ENCODE measurements at regions not wholly inside any gene's neighbourhood (a gene's known extent, or its start where the extent isn't known, plus 50 kb on each side); places are given as distances from the start of the nearest gene placed in this dataset.

- H3K9me3 ChIP-seq (replicated peaks; ENCODE audit: control insufficient read depth, low read depth, low read length) = no peaks in the 10 kb centered on the region
- H3K4me3 ChIP-seq (ENCODE audit: low read length) = no peak overlapping the region
- H3K27me3 ChIP-seq (ENCODE audit: control insufficient read depth, insufficient read depth, low read length) = no peaks in the 10 kb centered on the region
- H3K27ac ChIP-seq (ENCODE audit: low read length) = no peak overlapping the region
- H3K36me3 ChIP-seq (ENCODE audit: control insufficient read depth, insufficient read depth, low read length) = no peaks in the 10 kb centered on the region
- no peaks in the 10 kb centered on the region for H3K4me1 ChIP-seq (ENCODE audit: control insufficient read depth, insufficient read depth, low read length)
- DNase-seq = no peak
These were observed 863.0 kb upstream of the GJE1 start for GRCh38 chr6:141269684-141270083.

- no peaks in the 10 kb centered on the region for H3K36me3 ChIP-seq (ENCODE audit: control insufficient read depth, insufficient read depth, low read length)
- H3K4me1 ChIP-seq (ENCODE audit: control insufficient read depth, insufficient read depth, low read length) = no peaks in the 10 kb centered on the region
- H3K27me3 ChIP-seq (ENCODE audit: control insufficient read depth, insufficient read depth, low read length) = no peaks in the 10 kb centered on the region
- WGBS (ENCODE audit: insufficient coverage) = 81% methylated on average over 4 of the region's 6 CpGs
- H3K27ac ChIP-seq (ENCODE audit: low read length) = no peak overlapping the region
- H3K4me3 ChIP-seq (ENCODE audit: low read length) = no peak overlapping the region
- DNase-seq = no peak
- H3K9me3 ChIP-seq (replicated peaks; ENCODE audit: control insufficient read depth, low read depth, low read length) = no peaks in the 10 kb centered on the region
These were observed 865.3 kb upstream of the GJE1 start for GRCh38 chr6:141267420-141267819.

GRCh38 chr6:141265756-141266623 lies 866.7 kb upstream of the GJE1 start:
- peak; percentile 72 for DNase-seq

GRCh38 chr6:141264101-141264500 lies 868.6 kb upstream of the GJE1 start:
- Histone ChIP-seq H3K36me3 (ENCODE audit: control insufficient read depth, insufficient read depth, low read length) (no peaks in the 10 kb centered on the region), H3K27ac (ENCODE audit: low read length) (no peak overlapping the region), H3K27me3 (ENCODE audit: control insufficient read depth, insufficient read depth, low read length) (no peaks in the 10 kb centered on the region), H3K4me3 (ENCODE audit: low read length) (no peak overlapping the region), H3K9me3 (replicated peaks; ENCODE audit: control insufficient read depth, low read depth, low read length) (no peaks in the 10 kb centered on the region), H3K4me1 (ENCODE audit: control insufficient read depth, insufficient read depth, low read length) (peaks cover 6% of the 10 kb centered on the region)
- no peak for DNase-seq
- no CpG with 5 or more reads among the region's 4 CpGs for WGBS (ENCODE audit: insufficient coverage)

More at GRCh38 chr6:141265756-141266623, 866.7 kb upstream of the GJE1 start:
- Histone ChIP-seq H3K9me3 (replicated peaks; ENCODE audit: control insufficient read depth, low read depth, low read length) (no peaks in the 10 kb centered on the region), H3K27ac (ENCODE audit: low read length) (peak overlapping the region; percentile 30), H3K4me3 (ENCODE audit: low read length) (no peak overlapping the region), H3K4me1 (ENCODE audit: control insufficient read depth, insufficient read depth, low read length) (peaks cover 4% of the 10 kb centered on the region), H3K36me3 (ENCODE audit: control insufficient read depth, insufficient read depth, low read length) (no peaks in the 10 kb centered on the region), H3K27me3 (ENCODE audit: control insufficient read depth, insufficient read depth, low read length) (no peaks in the 10 kb centered on the region)
- WGBS (ENCODE audit: insufficient coverage) = no CpG with 5 or more reads among the region's 4 CpGs

- H3K4me3 ChIP-seq (ENCODE audit: low read length) = no peak overlapping the region
- H3K4me1 ChIP-seq (ENCODE audit: control insufficient read depth, insufficient read depth, low read length) = peaks cover 6% of the 10 kb centered on the region
- H3K9me3 ChIP-seq (replicated peaks; ENCODE audit: control insufficient read depth, low read depth, low read length) = no peaks in the 10 kb centered on the region
- no peaks in the 10 kb centered on the region for H3K27me3 ChIP-seq (ENCODE audit: control insufficient read depth, insufficient read depth, low read length)
- no peak overlapping the region for H3K27ac ChIP-seq (ENCODE audit: low read length)
- no peak for DNase-seq
- H3K36me3 ChIP-seq (ENCODE audit: control insufficient read depth, insufficient read depth, low read length) = no peaks in the 10 kb centered on the region
- 90% methylated on average over 2 of the region's 4 CpGs for WGBS (ENCODE audit: insufficient coverage)
These were observed 871.1 kb upstream of the GJE1 start for GRCh38 chr6:141261672-141262060.

- H3K36me3 ChIP-seq (ENCODE audit: control insufficient read depth, insufficient read depth, low read length) = no peaks in the 10 kb centered on the region
- H3K9me3 ChIP-seq (replicated peaks; ENCODE audit: control insufficient read depth, low read depth, low read length) = no peaks in the 10 kb centered on the region
- 75% methylated on average over 10 of the region's 10 CpGs for WGBS (ENCODE audit: insufficient coverage)
- no peak for DNase-seq
- no peak overlapping the region for H3K27ac ChIP-seq (ENCODE audit: low read length)
- H3K4me1 ChIP-seq (ENCODE audit: control insufficient read depth, insufficient read depth, low read length) = peaks cover 6% of the 10 kb centered on the region
- H3K4me3 ChIP-seq (ENCODE audit: low read length) = no peak overlapping the region
- H3K27me3 ChIP-seq (ENCODE audit: control insufficient read depth, insufficient read depth, low read length) = no peaks in the 10 kb centered on the region
These were observed 871.6 kb upstream of the GJE1 start for GRCh38 chr6:141261016-141261671.

- Histone ChIP-seq H3K4me1 (ENCODE audit: control insufficient read depth, insufficient read depth, low read length) (peaks cover 6% of the 10 kb centered on the region), H3K27me3 (ENCODE audit: control insufficient read depth, insufficient read depth, low read length) (no peaks in the 10 kb centered on the region), H3K27ac (ENCODE audit: low read length) (no peak overlapping the region), H3K36me3 (ENCODE audit: control insufficient read depth, insufficient read depth, low read length) (no peaks in the 10 kb centered on the region), H3K4me3 (ENCODE audit: low read length) (no peak overlapping the region), H3K9me3 (replicated peaks; ENCODE audit: control insufficient read depth, low read depth, low read length) (no peaks in the 10 kb centered on the region)
- DNase-seq = no peak
- 58% methylated on average over 7 of the region's 7 CpGs for WGBS (ENCODE audit: insufficient coverage)
These were observed 872.1 kb upstream of the GJE1 start for GRCh38 chr6:141260627-141261015.

- H3K27me3 ChIP-seq (ENCODE audit: control insufficient read depth, insufficient read depth, low read length) = no peaks in the 10 kb centered on the region
- peak; percentile 93 for DNase-seq
- H3K4me3 ChIP-seq (ENCODE audit: low read length) = no peak overlapping the region
- WGBS (ENCODE audit: insufficient coverage) = no CpG with 5 or more reads among the region's 5 CpGs
- no peaks in the 10 kb centered on the region for H3K9me3 ChIP-seq (replicated peaks; ENCODE audit: control insufficient read depth, low read depth, low read length)
- peaks cover 6% of the 10 kb centered on the region for H3K4me1 ChIP-seq (ENCODE audit: control insufficient read depth, insufficient read depth, low read length)
- H3K27ac ChIP-seq (ENCODE audit: low read length) = peak overlapping the region; percentile 74
- no peaks in the 10 kb centered on the region for H3K36me3 ChIP-seq (ENCODE audit: control insufficient read depth, insufficient read depth, low read length)
These were observed 872.9 kb upstream of the GJE1 start for GRCh38 chr6:141259807-141260206.

GRCh38 chr6:141259091-141259490 lies 873.6 kb upstream of the GJE1 start:
- Histone ChIP-seq H3K27me3 (ENCODE audit: control insufficient read depth, insufficient read depth, low read length) (no peaks in the 10 kb centered on the region), H3K27ac (ENCODE audit: low read length) (peak overlapping the region; percentile 56), H3K36me3 (ENCODE audit: control insufficient read depth, insufficient read depth, low read length) (no peaks in the 10 kb centered on the region), H3K4me1 (ENCODE audit: control insufficient read depth, insufficient read depth, low read length) (peaks cover 6% of the 10 kb centered on the region), H3K9me3 (replicated peaks; ENCODE audit: control insufficient read depth, low read depth, low read length) (no peaks in the 10 kb centered on the region), H3K4me3 (ENCODE audit: low read length) (no peak overlapping the region)
- peak; percentile 78 for DNase-seq
- no CpG with 5 or more reads among the region's 3 CpGs for WGBS (ENCODE audit: insufficient coverage)

- WGBS (ENCODE audit: insufficient coverage) = 94% methylated on average over 2 of the region's 5 CpGs
- no peak overlapping the region for H3K27ac ChIP-seq (ENCODE audit: low read length)
These were observed 874.2 kb upstream of the GJE1 start for GRCh38 chr6:141258516-141258915.

More at GRCh38 chr6:141258516-141258915, 874.2 kb upstream of the GJE1 start:
- Histone ChIP-seq H3K9me3 (replicated peaks; ENCODE audit: control insufficient read depth, low read depth, low read length) (no peaks in the 10 kb centered on the region), H3K27me3 (ENCODE audit: control insufficient read depth, insufficient read depth, low read length) (no peaks in the 10 kb centered on the region), H3K4me3 (ENCODE audit: low read length) (no peak overlapping the region), H3K4me1 (ENCODE audit: control insufficient read depth, insufficient read depth, low read length) (peaks cover 6% of the 10 kb centered on the region), H3K36me3 (ENCODE audit: control insufficient read depth, insufficient read depth, low read length) (no peaks in the 10 kb centered on the region)
- DNase-seq = no peak

All from muscle of leg (tissue), 3 donors.